ENCODE measurements at regions not wholly inside any gene's neighbourhood (a gene's known extent, or its start where the extent isn't known, plus 50 kb on each side); places are given as distances from the start of the nearest gene placed in this dataset.

GRCh38 chr21:18529254-18529653 lies 125.7 kb upstream of the TMPRSS15 start:
- TF ChIP-seq CTCF (IDR thresholded peaks at IDR 0.05), result no peak
- peak in 3 of 4 donors; percentile 43 to 75 (median 65) for TF ChIP-seq POLR2AphosphoS5 (IDR thresholded peaks at IDR 0.05)
